GM12875 (cell line): ENCODE measurements at regions not wholly inside any gene's neighbourhood (a gene's known extent, or its start where the extent isn't known, plus 50 kb on each side); places are given as distances from the start of the nearest gene placed in this dataset.

Experiments
- H3K4me3 ChIP-seq: one replicate; pipeline ENCODE4 v1.5.1; 2011; ENCODE audit warnings: low read depth, low read length, control low read depth
- TF ChIP-seq, protein P1 (sequence below): IDR thresholded peaks from 2 replicates; pipeline ENCODE4 v1.5.1; 2011; ENCODE audit warnings: low read depth, mild to moderate bottlenecking, control low read depth, inconsistent platforms, low read length, moderate library complexity, borderline replicate concordance; ENCODE audit not compliant: insufficient read depth

DNA sequence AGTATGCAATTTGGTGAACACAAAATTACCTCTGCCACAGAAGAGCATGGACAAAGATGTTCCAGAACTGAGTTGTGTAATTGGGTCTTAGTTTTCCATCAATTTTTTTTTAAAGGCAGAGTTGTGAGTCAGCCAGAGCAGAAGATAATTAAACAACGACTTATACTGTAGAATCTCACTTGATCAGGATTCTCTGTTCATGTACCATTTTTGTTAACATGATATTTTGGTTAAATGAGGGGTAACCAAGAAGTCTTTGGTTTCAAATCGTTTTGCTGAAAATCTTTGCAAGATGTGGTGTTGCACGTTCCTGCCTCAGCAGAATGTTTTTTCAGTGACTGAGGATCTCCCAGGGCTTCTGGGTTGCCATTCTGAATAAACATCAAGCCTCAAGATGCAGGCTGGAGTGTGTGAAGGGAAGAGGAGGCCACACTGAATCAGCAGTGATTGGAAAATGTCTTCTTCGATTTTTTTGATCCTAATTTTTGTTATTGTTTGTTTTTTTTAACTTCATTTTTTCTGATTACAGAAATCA, 232.6 kb upstream of the IRX3 start:
- TF ChIP-seq, protein P1, sequence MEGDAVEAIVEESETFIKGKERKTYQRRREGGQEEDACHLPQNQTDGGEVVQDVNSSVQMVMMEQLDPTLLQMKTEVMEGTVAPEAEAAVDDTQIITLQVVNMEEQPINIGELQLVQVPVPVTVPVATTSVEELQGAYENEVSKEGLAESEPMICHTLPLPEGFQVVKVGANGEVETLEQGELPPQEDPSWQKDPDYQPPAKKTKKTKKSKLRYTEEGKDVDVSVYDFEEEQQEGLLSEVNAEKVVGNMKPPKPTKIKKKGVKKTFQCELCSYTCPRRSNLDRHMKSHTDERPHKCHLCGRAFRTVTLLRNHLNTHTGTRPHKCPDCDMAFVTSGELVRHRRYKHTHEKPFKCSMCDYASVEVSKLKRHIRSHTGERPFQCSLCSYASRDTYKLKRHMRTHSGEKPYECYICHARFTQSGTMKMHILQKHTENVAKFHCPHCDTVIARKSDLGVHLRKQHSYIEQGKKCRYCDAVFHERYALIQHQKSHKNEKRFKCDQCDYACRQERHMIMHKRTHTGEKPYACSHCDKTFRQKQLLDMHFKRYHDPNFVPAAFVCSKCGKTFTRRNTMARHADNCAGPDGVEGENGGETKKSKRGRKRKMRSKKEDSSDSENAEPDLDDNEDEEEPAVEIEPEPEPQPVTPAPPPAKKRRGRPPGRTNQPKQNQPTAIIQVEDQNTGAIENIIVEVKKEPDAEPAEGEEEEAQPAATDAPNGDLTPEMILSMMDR, result no peak
- no peak overlapping the region for H3K4me3 ChIP-seq

DNA sequence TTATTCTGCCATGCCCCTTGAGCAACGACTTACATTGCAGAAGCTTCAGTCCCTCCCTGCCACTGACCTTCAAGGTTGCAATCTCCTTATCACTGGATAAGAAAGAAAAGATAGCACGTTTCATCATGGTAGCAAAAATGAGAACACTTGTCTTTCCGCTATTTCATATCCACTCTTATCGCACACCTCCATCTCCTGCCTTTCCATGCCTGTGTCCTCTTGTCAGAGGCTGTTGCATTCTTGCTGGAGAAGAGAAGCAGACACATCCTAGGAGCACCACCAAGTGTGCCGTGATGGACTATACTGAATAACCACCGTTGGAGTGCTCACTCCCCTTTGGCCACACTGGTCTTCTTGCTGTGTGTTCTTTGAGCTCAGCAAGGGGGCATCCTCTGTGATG, 230.6 kb upstream of the IRX3 start:
- TF ChIP-seq, protein P1, result no peak
- no peak overlapping the region for H3K4me3 ChIP-seq

DNA sequence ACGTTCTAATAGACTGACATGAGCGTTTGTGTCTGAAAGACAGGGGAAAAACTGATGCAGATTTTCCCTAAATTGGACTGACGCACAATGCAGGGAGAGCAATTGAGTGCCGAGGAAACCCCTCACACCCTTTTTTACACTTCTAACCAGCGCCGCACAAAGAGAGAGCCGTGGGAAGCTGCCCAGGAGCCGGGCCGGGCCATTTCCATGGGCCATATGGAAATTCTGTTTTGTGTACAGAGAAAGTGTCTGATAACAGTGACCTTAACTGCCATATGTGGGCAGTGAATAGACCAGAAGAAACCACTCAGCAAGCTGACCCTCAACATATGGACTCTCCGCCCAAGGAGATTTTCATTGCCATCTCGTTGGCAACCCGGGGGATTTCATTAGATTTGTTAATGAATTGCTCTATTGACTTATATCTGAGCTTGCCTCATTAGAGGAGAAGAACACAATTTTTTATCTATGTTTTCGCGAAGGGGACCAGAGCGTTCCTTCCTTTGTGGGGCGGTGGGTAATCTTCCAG, 225.9 kb upstream of the IRX3 start:
- TF ChIP-seq, protein P1, result no peak
- no peak overlapping the region for H3K4me3 ChIP-seq

DNA sequence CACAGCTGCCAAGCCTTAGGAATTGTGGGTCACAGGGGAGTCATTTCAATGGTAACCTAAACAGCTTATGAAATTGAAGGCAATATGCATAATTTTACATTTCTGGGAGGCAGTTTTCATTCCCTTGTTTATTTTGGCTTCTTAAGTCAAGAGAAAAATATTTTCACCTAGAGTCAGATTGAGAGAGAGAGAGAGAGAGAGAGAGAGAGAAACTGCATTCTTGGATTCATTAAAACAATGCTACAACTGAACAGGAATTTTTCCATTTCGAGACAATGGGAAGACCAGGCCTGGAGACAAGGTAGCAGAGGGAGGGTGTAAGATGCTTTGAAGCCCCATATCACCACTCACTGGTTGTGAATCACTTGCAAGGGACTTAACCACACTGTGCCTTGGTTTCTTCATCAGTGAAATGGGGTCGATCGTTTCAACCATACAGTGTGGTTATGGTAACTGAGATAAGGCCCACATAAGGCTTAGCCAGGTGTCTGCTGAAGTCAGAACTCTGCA, 224.7 kb upstream of the IRX3 start:
- H3K4me3 ChIP-seq, result no peak overlapping the region
- TF ChIP-seq, protein P1, result no peak

DNA sequence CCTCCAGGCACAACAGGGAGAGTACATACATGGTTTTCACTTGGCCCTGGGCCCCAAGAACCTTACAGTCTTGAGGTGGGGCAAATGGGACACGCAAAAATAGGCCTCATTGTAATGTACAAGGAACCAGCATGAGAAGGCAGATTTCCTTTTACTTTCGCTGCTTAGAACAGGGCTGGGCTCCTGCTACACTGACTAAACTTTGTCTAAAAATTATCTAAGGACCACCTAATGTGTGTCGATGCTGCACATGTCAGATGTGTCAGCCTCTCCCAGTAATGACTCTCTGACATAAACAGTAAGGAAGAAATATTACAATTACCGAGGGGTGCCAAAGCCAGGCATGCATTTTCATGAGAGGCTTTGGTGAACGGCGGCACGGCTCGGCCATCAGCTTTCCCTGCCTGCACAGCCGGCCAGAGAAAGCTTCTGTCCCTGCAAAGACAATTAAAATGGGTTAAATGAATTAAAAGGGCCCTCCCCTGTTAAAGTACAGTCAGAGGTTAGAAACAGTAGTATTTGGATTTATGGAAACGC, 224.2 kb upstream of the IRX3 start:
- TF ChIP-seq, protein P1, result no peak
- H3K4me3 ChIP-seq, result no peak overlapping the region

DNA sequence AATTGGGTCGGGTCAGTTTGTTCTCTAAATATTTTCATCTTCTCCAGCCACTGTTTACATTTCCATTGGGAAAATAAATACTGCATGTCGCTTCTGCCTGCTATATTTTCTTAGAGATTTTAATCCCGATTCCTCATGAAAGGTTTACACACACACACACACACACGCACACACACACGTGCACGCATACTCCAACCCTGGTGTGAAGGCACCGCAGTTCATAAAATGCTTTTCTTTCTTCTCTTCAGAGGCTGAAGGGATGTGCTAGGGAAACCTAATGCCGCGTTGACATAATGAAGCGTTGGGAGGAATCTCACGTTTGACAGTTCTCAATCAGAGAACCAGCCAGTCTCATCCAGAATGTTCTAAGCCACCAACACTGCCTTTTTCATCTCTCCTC, 222.9 kb upstream of the IRX3 start:
- no peak overlapping the region for H3K4me3 ChIP-seq
- TF ChIP-seq, protein P1, result no peak

DNA sequence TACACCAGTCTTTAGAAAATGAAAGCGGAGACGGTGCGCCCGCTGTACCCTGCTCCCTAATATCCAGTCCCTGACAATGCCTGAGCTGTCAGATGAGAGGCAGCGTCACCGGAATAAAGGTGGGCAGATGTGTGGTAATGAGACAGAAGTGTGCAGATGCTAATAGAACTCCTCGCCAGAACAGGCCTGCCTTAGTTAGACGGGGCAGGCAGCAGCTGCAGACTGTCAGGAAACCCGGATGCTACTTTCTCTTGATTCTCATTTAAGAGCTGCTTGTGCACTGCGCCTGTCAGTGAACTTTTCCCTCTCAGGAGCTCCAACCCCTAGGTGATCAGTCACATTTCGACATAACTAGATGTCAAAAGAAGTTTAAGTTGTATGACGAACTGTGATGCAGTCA, 221.8 kb upstream of the IRX3 start:
- TF ChIP-seq, protein P1, result no peak
- H3K4me3 ChIP-seq, result no peak overlapping the region
